Neutrophil (primary cell): ENCODE measurements at regions not wholly inside any gene's neighbourhood (a gene's known extent, or its start where the extent isn't known, plus 50 kb on each side); places are given as distances from the start of the nearest gene placed in this dataset.

Experiments
- H3K27ac ChIP-seq: fragments of 200-600 bp; sonication (generic); 2 replicates; pipeline ENCODE4 v1.5.1; 2016; ENCODE audit warnings: mild to moderate bottlenecking, moderate library complexity
- H3K27me3 ChIP-seq: fragments of 200-600 bp; sonication (generic); 2 replicates; pipeline ENCODE4 v1.6.0; 2016; ENCODE audit warnings: mild to moderate bottlenecking
- H3K36me3 ChIP-seq: fragments of 200-600 bp; sonication (generic); 2 replicates; pipeline ENCODE4 v1.5.1; 2017
- H3K4me1 ChIP-seq, 2 experiments: fragments of 200-600 bp in 1 of 2; sonication (generic) in 1 of 2; 1 replicate in 1 of 2; 2 replicates in 1 of 2; pipeline versions ENCODE4 v1.5.1 to v1.6.1; 2013 to 2016; ENCODE audit warnings: low read depth in 1 of 2, low read length in 1 of 2, mild to moderate bottlenecking in 1 of 2, moderate library complexity in 1 of 2; ENCODE audit not compliant: control insufficient read depth in 1 of 2, insufficient read depth in 1 of 2
- H3K4me3 ChIP-seq, 2 experiments: fragments of 200-600 bp in 1 of 2; sonication (generic) in 1 of 2; 1 replicate in 1 of 2; 2 replicates in 1 of 2; pipeline ENCODE4 v1.5.1; 2013 to 2016; ENCODE audit warnings: low read depth in 1 of 2, low read length in 1 of 2, mild to moderate bottlenecking in 1 of 2, moderate library complexity in 1 of 2
- H3K9me3 ChIP-seq: fragments of 200-600 bp; sonication (generic); 2 replicates; pipeline ENCODE4 v1.5.1; 2016
- CTCF ChIP-seq: fragments of 200-600 bp; sonication (generic); IDR thresholded peaks from 2 replicates; pipeline ENCODE4 v1.5.1; 2016; ENCODE audit warnings: antibody characterized with exemption

DNA sequence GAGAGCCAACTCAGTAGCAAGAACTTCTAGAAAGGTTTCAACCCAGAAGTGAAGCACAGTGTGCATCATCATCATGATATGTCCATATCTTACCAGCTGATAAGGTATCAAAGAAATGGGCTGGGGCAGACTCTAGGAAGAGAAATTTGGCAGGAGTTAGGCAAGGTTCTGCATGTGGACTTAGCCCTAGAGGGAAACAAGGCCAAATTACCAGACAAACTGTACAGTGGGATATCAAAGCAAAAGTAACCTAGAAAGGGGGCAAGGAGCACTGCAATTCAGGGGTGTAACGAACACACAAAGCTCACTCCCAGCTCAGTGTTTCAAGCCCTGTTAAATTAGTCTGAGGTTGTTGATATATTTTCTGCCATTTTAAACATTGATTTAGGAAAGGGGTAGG is 407.4 kb downstream of the SMARCA1 start:
- Histone ChIP-seq H3K27ac (no peak overlapping the region), H3K4me1 (no peaks in the 10 kb centered on the region), H3K4me3 (no peak overlapping the region), H3K27me3 (no peaks in the 10 kb centered on the region), H3K36me3 (no peaks in the 10 kb centered on the region), H3K9me3 (no peaks in the 10 kb centered on the region)
- TF ChIP-seq CTCF: no peak

GRCh38 chrX:129115104-129115503 is 408.2 kb downstream of the SMARCA1 start:
- Histone ChIP-seq H3K27me3 (no peaks in the 10 kb centered on the region), H3K4me1 (no peaks in the 10 kb centered on the region), H3K27ac (no peak overlapping the region), H3K9me3 (no peaks in the 10 kb centered on the region), H3K4me3 (no peak overlapping the region), H3K36me3 (no peaks in the 10 kb centered on the region)
- no peak for TF ChIP-seq CTCF

DNA sequence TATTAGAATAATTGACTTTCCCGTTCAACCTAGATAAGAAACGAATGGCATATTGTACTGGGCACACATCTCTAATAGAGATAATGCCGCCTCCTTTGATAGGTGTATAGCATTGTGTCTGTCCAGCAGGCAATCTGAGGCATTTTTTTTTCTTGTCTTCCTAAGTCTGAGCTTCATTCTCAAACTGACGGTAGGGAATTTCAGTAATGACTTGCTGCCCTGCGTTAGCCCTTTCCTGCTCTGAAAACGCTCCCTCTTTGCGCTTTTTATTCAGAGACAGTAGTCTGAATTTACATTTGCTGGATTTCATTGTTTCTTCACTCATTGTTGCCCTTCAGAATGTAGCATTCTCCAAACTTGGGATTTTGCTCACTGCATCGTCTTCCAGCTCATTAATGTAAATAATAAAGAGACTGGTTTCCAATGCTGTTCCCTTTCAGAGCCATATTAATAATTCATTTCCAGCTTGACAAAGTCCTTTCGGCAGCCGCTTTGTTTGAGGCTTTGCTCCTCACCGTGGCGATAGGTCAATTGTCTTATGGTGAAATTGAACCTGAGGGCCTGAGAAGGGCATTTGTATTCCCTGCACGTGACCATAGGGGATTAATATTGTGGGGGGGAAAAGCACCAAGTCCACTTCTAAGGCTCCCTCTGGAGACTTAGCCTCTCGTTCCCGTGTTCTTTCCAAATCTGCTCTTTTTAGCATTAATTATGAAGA is 412.1 kb downstream of the SMARCA1 start:
- Histone ChIP-seq H3K27me3 (no peaks in the 10 kb centered on the region), H3K4me1 (no peaks in the 10 kb centered on the region), H3K36me3 (no peaks in the 10 kb centered on the region), H3K9me3 (no peaks in the 10 kb centered on the region), H3K4me3 (no peak overlapping the region), H3K27ac (no peak overlapping the region)
- no peak for TF ChIP-seq CTCF

GRCh38 chrX:129108936-129109335 is 414.4 kb downstream of the SMARCA1 start:
- Histone ChIP-seq H3K9me3 (no peaks in the 10 kb centered on the region), H3K36me3 (no peaks in the 10 kb centered on the region)

GRCh38 chrX:129099207-129099606 is 424.1 kb downstream of the SMARCA1 start:
- H3K4me1 ChIP-seq: no peaks in the 10 kb centered on the region
- H3K36me3 ChIP-seq: no peaks in the 10 kb centered on the region
- TF ChIP-seq CTCF: no peak
- H3K27ac ChIP-seq: no peak overlapping the region
- no peaks in the 10 kb centered on the region for H3K9me3 ChIP-seq
- no peaks in the 10 kb centered on the region for H3K27me3 ChIP-seq
- no peak overlapping the region for H3K4me3 ChIP-seq

More at GRCh38 chrX:129108936-129109335, 414.4 kb downstream of the SMARCA1 start:
- no peak for TF ChIP-seq CTCF
- H3K27ac ChIP-seq: no peak overlapping the region
- H3K4me3 ChIP-seq: no peak overlapping the region
- H3K27me3 ChIP-seq: no peaks in the 10 kb centered on the region
- H3K4me1 ChIP-seq: no peaks in the 10 kb centered on the region
